Right lobe of liver (tissue), 6 donors: ENCODE measurements at regions not wholly inside any gene's neighbourhood (a gene's known extent, or its start where the extent isn't known, plus 50 kb on each side); places are given as distances from the start of the nearest gene placed in this dataset.

ENCODE experiments used
- ATAC-seq, 4 donors: fragments of 200-7000 bp; cut with Tn5 transposase; one replicate each; pipeline ENCODE4 v1.9.1; 2020; ENCODE audit warnings: mild to moderate bottlenecking in 4 of 4, moderate library complexity in 4 of 4
- DNase-seq, 3 donors: peaks; one replicate each; pipeline ENCODE4 v3.0.0-alpha.2; 2020
- H3K27ac ChIP-seq, 3 donors: fragments of 200-600 bp; one replicate each; pipeline ENCODE4 v1.8.0; 2022
- H3K27me3 ChIP-seq, 2 donors: fragments of 200-600 bp; one replicate each; pipeline ENCODE4 v1.8.0; 2022
- H3K36me3 ChIP-seq, 4 donors: fragments of 200-600 bp; sonication (generic) in 1 of 4; one replicate each; pipeline versions ENCODE4 v1.5.1 to v1.8.0; 2017 to 2022; ENCODE audit warnings: control low read depth in 1 of 4
- H3K4me1 ChIP-seq, 4 donors: fragments of 200-600 bp; sonication (generic) in 1 of 4; one replicate each; pipeline versions ENCODE4 v1.5.1 to v1.8.0; 2017 to 2022; ENCODE audit warnings: control low read depth in 1 of 4
- H3K4me3 ChIP-seq, 3 donors: fragments of 200-600 bp; one replicate each; pipeline ENCODE4 v1.8.0; 2022
- H3K9me3 ChIP-seq, 4 donors: fragments of 200-600 bp; sonication (generic) in 1 of 4; one replicate each; pipeline versions ENCODE4 v1.5.1 to v1.8.0; 2017 to 2022; ENCODE audit warnings: control low read depth in 1 of 4
- CTCF ChIP-seq, 4 donors: fragments of 200-600 bp in 3 of 4; fragments of 450-650 bp in 1 of 4; IDR thresholded peaks; one replicate each; pipeline versions ENCODE4 v1.5.1 to v1.8.0; 2016 to 2022; ENCODE audit warnings: antibody characterized with exemption in 4 of 4, mild to moderate bottlenecking in 2 of 4
- POLR2A ChIP-seq: fragments of 450-650 bp; IDR thresholded peaks from one replicate; pipeline ENCODE4 v1.6.1; 2017; ENCODE audit warnings: antibody characterized with exemption, mild to moderate bottlenecking
- WGBS: methylation state at CpG from one replicate; pipeline ENCODE4 v1.1.6; 2018; ENCODE audit warnings: low coverage, low lambda C conversion rate; ENCODE audit not compliant: insufficient coverage; ENCODE audit errors: missing lambda C conversion rate; 5-methylcytosine and 5-hydroxymethylcytosine counted together
- intact Hi-C, 2 donors: fragments of 100-400 bp; cut with DNase I; formaldehyde crosslinking; loops; one replicate each; pipeline versions ENCODE4 v1.11.2 to v1.14.1; 2022
- donor health status: DM: no; HTN: yes; CAD: no.
- donor health status: DM: no; HTN: no; CAD: no.
- donor health status: DM: no; HTN: no; CAD: no.
- donor health status: DM: no; HTN: yes; CAD: no.
- donor health status: DM: no; HTN: yes; CAD: no.

- WGBS, result 77% methylated on average over 5 of the region's 6 CpGs
- no peaks in the 10 kb centered on the region for H3K36me3 ChIP-seq
- H3K4me1 ChIP-seq, result no peaks in the 10 kb centered on the region
- H3K4me3 ChIP-seq, result no peak overlapping the region
- ATAC-seq (no peak), DNase-seq (no peak)
- TF ChIP-seq CTCF (IDR thresholded peaks at IDR 0.05) (no peak), POLR2A (no peak)
- H3K27me3 ChIP-seq, result no peaks in the 10 kb centered on the region
- no peak overlapping the region for H3K27ac ChIP-seq
- no peaks in the 10 kb centered on the region for H3K9me3 ChIP-seq
- intact Hi-C loops, result no loop called here
These were observed 101.1 kb upstream of the CCL2 start for GRCh38 chr17:34153991-34154390.

GRCh38 chr17:34154961-34155730 lies 99.9 kb upstream of the CCL2 start:
- Histone ChIP-seq H3K9me3 (no peaks in the 10 kb centered on the region), H3K27ac (no peak overlapping the region), H3K36me3 (no peaks in the 10 kb centered on the region), H3K4me1 (no peaks in the 10 kb centered on the region), H3K27me3 (no peaks in the 10 kb centered on the region), H3K4me3 (no peak overlapping the region)
- no peak for TF ChIP-seq POLR2A
- TF ChIP-seq CTCF (IDR thresholded peaks at IDR 0.05), result no peak
- no peak for ATAC-seq
- DNase-seq, result no peak
- WGBS, result 23% methylated on average over 23 of the region's 23 CpGs
- intact Hi-C loops, result no loop called here

DNA sequence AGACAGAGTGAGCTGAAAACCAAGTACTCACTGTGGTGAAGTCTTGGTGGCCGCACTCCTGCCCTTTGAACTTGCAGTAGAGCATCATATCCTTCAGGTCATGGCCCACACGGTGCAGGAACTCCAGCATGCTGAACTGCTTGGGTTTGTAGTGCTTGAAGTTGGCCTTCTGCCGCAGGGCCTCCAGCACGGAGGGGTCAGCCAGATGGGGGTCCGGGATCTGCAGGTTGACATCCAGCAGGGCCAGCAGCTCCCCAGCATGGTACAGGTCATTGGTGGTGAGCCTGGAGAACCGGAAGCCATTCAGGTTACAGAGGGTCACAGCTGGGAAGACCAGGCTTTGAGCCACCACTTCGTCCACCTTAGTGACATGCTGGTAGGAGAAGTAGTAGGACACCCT lies 99.1 kb upstream of the CCL2 start:
- Histone ChIP-seq H3K36me3 (no peaks in the 10 kb centered on the region), H3K4me3 (no peak overlapping the region), H3K9me3 (no peaks in the 10 kb centered on the region), H3K27me3 (no peaks in the 10 kb centered on the region), H3K4me1 (no peaks in the 10 kb centered on the region), H3K27ac (no peak overlapping the region)
- TF ChIP-seq CTCF (IDR thresholded peaks at IDR 0.05) (no peak), POLR2A (no peak)
- DNase-seq, result no peak
- no peak for ATAC-seq
- 48% methylated on average over 3 of the region's 7 CpGs for WGBS
- intact Hi-C loops, result no loop called here

- no peak overlapping the region for H3K4me3 ChIP-seq
- no peak overlapping the region for H3K27ac ChIP-seq
- intact Hi-C loops, result no loop called here
- 0% methylated on average over 3 of the region's 16 CpGs for WGBS
- no peak for ATAC-seq
- H3K9me3 ChIP-seq, result no peaks in the 10 kb centered on the region
- DNase-seq, result no peak
- H3K4me1 ChIP-seq, result no peaks in the 10 kb centered on the region
- no peaks in the 10 kb centered on the region for H3K36me3 ChIP-seq
- H3K27me3 ChIP-seq, result no peaks in the 10 kb centered on the region
- no peak for TF ChIP-seq POLR2A
- TF ChIP-seq CTCF (IDR thresholded peaks at IDR 0.05), result no peak
These were observed 98.7 kb upstream of the CCL2 start for GRCh38 chr17:34156401-34156740.
